ENCODE measurements at regions not wholly inside any gene's neighbourhood (a gene's known extent, or its start where the extent isn't known, plus 50 kb on each side); places are given as distances from the start of the nearest gene placed in this dataset.

- intact Hi-C loops (cut with DNase I), result no loop called here
- H3K9me3 ChIP-seq, result no peaks in the 10 kb centered on the region
- no peak for DNase-seq
- no peak for TF ChIP-seq CTCF (IDR thresholded peaks at IDR 0.05)
- no peak for TF ChIP-seq POLR2A (IDR thresholded peaks at IDR 0.05)
- no peaks in the 10 kb centered on the region for H3K4me1 ChIP-seq
- no peak overlapping the region for H3K27ac ChIP-seq
- H3K36me3 ChIP-seq, result no peaks in the 10 kb centered on the region
- H3K27me3 ChIP-seq, result no peaks in the 10 kb centered on the region
- no peak overlapping the region for H3K4me3 ChIP-seq (replicated peaks in 1 of 3)
- WGBS, 2 donors, result 86 to 95% methylated on average over 3 of the region's 3 CpGs
These were observed 226.4 kb upstream of the CXCR4 start for GRCh38 chr2:136344339-136344738.

- no peaks in the 10 kb centered on the region for H3K27me3 ChIP-seq
- no peaks in the 10 kb centered on the region for H3K4me1 ChIP-seq
- H3K4me3 ChIP-seq (replicated peaks in 1 of 3), result no peak overlapping the region
- H3K36me3 ChIP-seq, result no peaks in the 10 kb centered on the region
- no peak for TF ChIP-seq POLR2A (IDR thresholded peaks at IDR 0.05)
- no peak for TF ChIP-seq CTCF (IDR thresholded peaks at IDR 0.05)
- H3K27ac ChIP-seq, result no peak overlapping the region
- no peaks in the 10 kb centered on the region for H3K9me3 ChIP-seq
- intact Hi-C loops (cut with DNase I), result no loop called here
- no peak for DNase-seq
- 74 to 79% methylated on average over 5 of the region's 5 CpGs for WGBS, 2 donors
These were observed 224.2 kb upstream of the CXCR4 start for GRCh38 chr2:136342138-136342537.

- Histone ChIP-seq H3K4me1 (no peaks in the 10 kb centered on the region), H3K9me3 (no peaks in the 10 kb centered on the region), H3K27me3 (no peaks in the 10 kb centered on the region), H3K27ac (no peak overlapping the region), H3K4me3 (replicated peaks in 1 of 3) (no peak overlapping the region), H3K36me3 (no peaks in the 10 kb centered on the region)
- TF ChIP-seq CTCF (IDR thresholded peaks at IDR 0.05), result no peak
- no peak for TF ChIP-seq POLR2A (IDR thresholded peaks at IDR 0.05)
- 60 to 67% methylated on average over 1 of the region's 1 CpG for WGBS, 2 donors
- intact Hi-C loops (cut with DNase I), result no loop called here
- no peak for DNase-seq
These were observed 217.0 kb upstream of the CXCR4 start for GRCh38 chr2:136334967-136335366.

GRCh38 chr2:136332436-136333095, 214.6 kb upstream of the CXCR4 start:
- no peaks in the 10 kb centered on the region for H3K27me3 ChIP-seq
- no peak for DNase-seq
- intact Hi-C loops (cut with DNase I), result no loop called here
- H3K4me3 ChIP-seq (replicated peaks in 1 of 3), result no peak overlapping the region
- H3K9me3 ChIP-seq, result no peaks in the 10 kb centered on the region
- no peak overlapping the region for H3K27ac ChIP-seq
- 84 to 93% methylated on average over 3 of the region's 3 CpGs for WGBS, 2 donors
- H3K36me3 ChIP-seq, result no peaks in the 10 kb centered on the region
- no peaks in the 10 kb centered on the region for H3K4me1 ChIP-seq
- TF ChIP-seq POLR2A (IDR thresholded peaks at IDR 0.05) (no peak), CTCF (IDR thresholded peaks at IDR 0.05) (no peak)

- no peak for DNase-seq
- Histone ChIP-seq H3K27me3 (no peaks in the 10 kb centered on the region), H3K36me3 (no peaks in the 10 kb centered on the region), H3K9me3 (no peaks in the 10 kb centered on the region), H3K27ac (no peak overlapping the region), H3K4me1 (no peaks in the 10 kb centered on the region), H3K4me3 (replicated peaks in 1 of 3) (no peak overlapping the region)
- TF ChIP-seq CTCF (IDR thresholded peaks at IDR 0.05) (no peak), POLR2A (IDR thresholded peaks at IDR 0.05) (no peak)
- 83 to 93% methylated on average over 5 of the region's 5 CpGs for WGBS, 2 donors
- intact Hi-C loops (cut with DNase I), result no loop called here
These were observed 213.3 kb upstream of the CXCR4 start for GRCh38 chr2:136331226-136331625.

Data from thyroid gland (tissue), 4 donors.